Liver (tissue), 8 donors: ENCODE measurements at regions not wholly inside any gene's neighbourhood (a gene's known extent, or its start where the extent isn't known, plus 50 kb on each side); places are given as distances from the start of the nearest gene placed in this dataset.
"Not testable (repeated sequence)": the region's sequence is repeated elsewhere in the genome, so short reads cannot be mapped to it uniquely, and the experiment has no call there.

Source experiments
- DNase-seq: peaks from one replicate; pipeline ENCODE4 v3.0.0-alpha.2; 2017; ENCODE audit warnings: low spot score
- H3K27ac ChIP-seq, 2 donors: one replicate each; pipeline ENCODE4 v1.7.0; 2013; ENCODE audit warnings: inconsistent platforms in 2 of 2, low read length in 2 of 2, control low read depth in 1 of 2, low read depth in 1 of 2, mild to moderate bottlenecking in 1 of 2
- H3K27me3 ChIP-seq, 4 donors: one replicate each; pipeline versions ENCODE4 v1.6.1 to v1.7.0; 2013; ENCODE audit warnings: low read length in 3 of 4, inconsistent platforms in 1 of 4, mild to moderate bottlenecking in 1 of 4, moderate library complexity in 1 of 4; ENCODE audit not compliant: control insufficient read depth in 4 of 4, insufficient read depth in 4 of 4
- H3K36me3 ChIP-seq, 4 donors: one replicate each; pipeline versions ENCODE4 v1.6.1 to v1.7.0; 2013; ENCODE audit warnings: low read length in 3 of 4, mild to moderate bottlenecking in 3 of 4, low read depth in 1 of 4, moderate library complexity in 1 of 4; ENCODE audit not compliant: control insufficient read depth in 4 of 4, insufficient read depth in 3 of 4
- H3K4me1 ChIP-seq, 4 donors: one replicate each; pipeline versions ENCODE4 v1.6.1 to v1.7.0; 2013; ENCODE audit warnings: low read length in 3 of 4, mild to moderate bottlenecking in 3 of 4, moderate library complexity in 1 of 4; ENCODE audit not compliant: control insufficient read depth in 4 of 4, insufficient read depth in 4 of 4
- H3K4me3 ChIP-seq, 3 donors: one replicate each; pipeline versions ENCODE4 v1.6.1 to v1.7.0; 2013; ENCODE audit warnings: low read length in 3 of 3, control low read depth in 1 of 3, low read depth in 1 of 3, mild to moderate bottlenecking in 1 of 3
- H3K9ac ChIP-seq, 2 donors: one replicate each; pipeline ENCODE4 v1.7.0; 2013; ENCODE audit warnings: low read length in 2 of 2, mild to moderate bottlenecking in 2 of 2, moderate library complexity in 2 of 2, control low read depth in 1 of 2, low read depth in 1 of 2
- H3K9me3 ChIP-seq, 4 donors: one replicate each; pipeline versions ENCODE4 v1.6.1 to v1.7.0; 2013; ENCODE audit warnings: low read length in 3 of 4; ENCODE audit not compliant: control insufficient read depth in 4 of 4
- ATF3 ChIP-seq: IDR thresholded peaks from 2 replicates; pipeline ENCODE4 v1.6.1; 2016; ENCODE audit warnings: antibody characterized with exemption
- CTCF ChIP-seq: fragments of 150-350 bp; IDR thresholded peaks from 2 replicates; pipeline ENCODE4 v1.5.1; 2017; ENCODE audit warnings: improper control_type of control experiment, low read depth, low read length; ENCODE audit not compliant: missing input control
- EGR1 ChIP-seq, 2 donors: IDR thresholded peaks; 2 replicates each; pipeline ENCODE4 v1.6.1; 2016 to 2018; ENCODE audit warnings: antibody characterized with exemption in 2 of 2, low read depth in 2 of 2
- FOXA2 ChIP-seq: IDR thresholded peaks from 2 replicates; pipeline ENCODE4 v1.6.1; 2016; ENCODE audit warnings: antibody characterized with exemption
- HNF4A ChIP-seq, 2 donors: conservative IDR thresholded peaks; 2 replicates each; pipeline ENCODE4 v1.6.1; 2016; ENCODE audit warnings: antibody characterized with exemption in 2 of 2, mild to moderate bottlenecking in 2 of 2
- HNF4G ChIP-seq: IDR thresholded peaks from 2 replicates; pipeline ENCODE4 v1.6.1; 2016; ENCODE audit warnings: antibody characterized with exemption
- JUND ChIP-seq, 2 donors: IDR thresholded peaks; 2 replicates each; pipeline ENCODE4 v1.6.1; 2016; ENCODE audit warnings: antibody characterized with exemption in 2 of 2
- MAX ChIP-seq: IDR thresholded peaks from 2 replicates; pipeline ENCODE4 v1.6.1; 2016; ENCODE audit warnings: antibody characterized with exemption
- NR2F2 ChIP-seq: IDR thresholded peaks from 2 replicates; pipeline ENCODE4 v1.6.1; 2016; ENCODE audit warnings: antibody characterized with exemption
- RAD21 ChIP-seq, 2 donors: IDR thresholded peaks; 2 replicates each; pipeline ENCODE4 v1.6.1; 2016; ENCODE audit warnings: antibody characterized with exemption in 2 of 2, mild to moderate bottlenecking in 2 of 2
- YY1 ChIP-seq: IDR thresholded peaks from 2 replicates; pipeline ENCODE4 v1.6.1; 2016; ENCODE audit warnings: antibody characterized with exemption, mild to moderate bottlenecking
- ZBTB33 ChIP-seq: IDR thresholded peaks from 2 replicates; pipeline ENCODE4 v1.6.1; 2016; ENCODE audit warnings: antibody characterized with exemption
- WGBS: extraction: QIAGEN DNeasy Blood & Tissue Kit; methylation state at CpG from one replicate; pipeline ENCODE4 v1.1.7; 2013; 5-methylcytosine and 5-hydroxymethylcytosine counted together
- donor health status: healthy.
- donor health status: healthy.
- donor health status: healthy.
- donor health status: healthy.
- donor health status: healthy.

GRCh38 chr19:28436320-28436719, 776.6 kb downstream of the UQCRFS1 start:
- 87% methylated on average over 4 of the region's 4 CpGs for WGBS
- Histone ChIP-seq H3K4me1 (no peaks in the 10 kb centered on the region), H3K9ac (no peak overlapping the region), H3K4me3 (no peak overlapping the region), H3K27ac (no peak overlapping the region), H3K36me3 (no peaks in the 10 kb centered on the region), H3K9me3 (no peaks in the 10 kb centered on the region), H3K27me3 (no peaks in the 10 kb centered on the region)
- TF ChIP-seq EGR1 (IDR thresholded peaks at IDR 0.05; ENCODE audit: low read depth in 2 of 2) = no peak
- no peak for TF ChIP-seq YY1
- no peak for TF ChIP-seq MAX
- no peak for TF ChIP-seq NR2F2
- TF ChIP-seq JUND (IDR thresholded peaks at IDR 0.05) = no peak
- TF ChIP-seq CTCF = no peak
- no peak for TF ChIP-seq RAD21 (IDR thresholded peaks at IDR 0.05)
- no peak for TF ChIP-seq FOXA2
- TF ChIP-seq ZBTB33 = no peak
- TF ChIP-seq HNF4A (conservative IDR thresholded peaks at IDR 0.05) = no peak
- no peak for TF ChIP-seq HNF4G
- no peak for TF ChIP-seq ATF3
- no peak for DNase-seq

GRCh38 chr19:28435551-28436271, 777.2 kb downstream of the UQCRFS1 start:
- peak; percentile 85 for TF ChIP-seq NR2F2
- no peak for TF ChIP-seq ATF3
- Histone ChIP-seq H3K9ac (no peak overlapping the region), H3K4me1 (no peaks in the 10 kb centered on the region), H3K27me3 (no peaks in the 10 kb centered on the region), H3K9me3 (no peaks in the 10 kb centered on the region), H3K27ac (no peak overlapping the region), H3K36me3 (no peaks in the 10 kb centered on the region), H3K4me3 (no peak overlapping the region)
- no peak for DNase-seq
- WGBS = 55% methylated on average over 8 of the region's 8 CpGs

- not testable (repeated sequence) for H3K4me1 ChIP-seq, H3K27me3 ChIP-seq, H3K9me3 ChIP-seq, H3K36me3 ChIP-seq, H3K27ac ChIP-seq, H3K4me3 ChIP-seq, DNase-seq, H3K9ac ChIP-seq
- WGBS = 72% methylated on average over 9 of the region's 9 CpGs
These were observed 778.2 kb downstream of the UQCRFS1 start for GRCh38 chr19:28434794-28435193.

- H3K9ac ChIP-seq, H3K4me1 ChIP-seq, H3K27me3 ChIP-seq, H3K36me3 ChIP-seq, H3K9me3 ChIP-seq, DNase-seq, H3K27ac ChIP-seq, H3K4me3 ChIP-seq: not testable (repeated sequence)
- whole genome bisulfite sequencing = 77% methylated on average over 5 of the region's 5 CpGs
These were observed 778.6 kb downstream of the UQCRFS1 start for GRCh38 chr19:28434365-28434764.

GRCh38 chr19:28433166-28433565, 779.8 kb downstream of the UQCRFS1 start:
- H3K27ac ChIP-seq, DNase-seq, H3K27me3 ChIP-seq, H3K9me3 ChIP-seq, H3K4me1 ChIP-seq, H3K36me3 ChIP-seq, H3K9ac ChIP-seq, H3K4me3 ChIP-seq: not testable (repeated sequence)
- WGBS = 89% methylated on average over 4 of the region's 4 CpGs
